ENCODE measurements at regions not wholly inside any gene's neighbourhood (a gene's known extent, or its start where the extent isn't known, plus 50 kb on each side); places are given as distances from the start of the nearest gene placed in this dataset.

DNA sequence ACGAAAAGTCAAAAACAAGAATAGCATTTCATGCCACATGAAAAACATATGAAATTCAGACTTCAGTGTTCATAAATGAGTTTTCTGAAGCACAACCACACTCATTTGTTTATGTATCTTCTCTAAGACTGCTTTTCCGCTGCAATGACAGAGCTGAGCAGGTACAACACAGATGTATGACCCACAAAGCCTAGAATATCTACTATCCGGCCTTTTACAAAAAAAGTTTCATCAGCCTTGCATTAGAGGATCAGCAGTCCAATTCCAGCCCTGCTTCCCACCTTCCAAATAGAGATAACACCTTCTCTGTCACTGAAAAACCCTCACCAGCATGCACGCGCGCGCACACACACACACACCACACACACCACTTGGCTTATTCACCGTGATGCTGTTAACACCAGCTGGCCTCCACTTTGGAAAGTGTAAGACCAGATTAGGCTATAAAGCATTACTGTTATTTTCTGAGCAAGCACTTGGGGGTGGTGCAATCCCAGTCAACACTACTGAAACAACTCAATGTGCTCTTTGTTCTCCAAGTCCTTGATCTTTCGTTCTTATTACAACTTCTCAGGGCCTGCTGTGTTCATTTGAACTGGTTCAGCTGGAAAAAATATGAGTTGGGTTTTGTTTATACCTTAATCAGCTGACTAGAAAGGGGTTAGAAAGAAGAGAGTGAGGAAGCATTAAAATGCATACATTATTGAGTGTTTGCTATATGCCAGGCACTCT is 90.0 kb downstream of the GLUL start (continued):
- TF ChIP-seq ZNF652 (CRISPR knock-in tag; IDR thresholded peaks at IDR 0.05; ENCODE audit: borderline replicate concordance, low read depth) (peak; percentile 64; the same call in 1 of the 2 replicates), ZNF792 (CRISPR knock-in tag; IDR thresholded peaks at IDR 0.05) (no peak), FOXA3 (CRISPR knock-in tag; IDR thresholded peaks at IDR 0.05) (peak; percentile 92), PCBP1 (IDR thresholded peaks at IDR 0.05; ENCODE audit: borderline replicate concordance, low read depth, low read length) (no peak), RORA (CRISPR knock-in tag; IDR thresholded peaks at IDR 0.05) (no peak), EED (CRISPR knock-in tag; IDR thresholded peaks at IDR 0.05) (no peak), ZNF737 (CRISPR knock-in tag; IDR thresholded peaks at IDR 0.05; ENCODE audit: borderline replicate concordance) (no peak), CBFB (CRISPR knock-in tag; IDR thresholded peaks at IDR 0.05) (no peak), ZNF567 (CRISPR knock-in tag; IDR thresholded peaks at IDR 0.05; ENCODE audit: borderline replicate concordance) (no peak), ZNF614 (CRISPR knock-in tag; IDR thresholded peaks at IDR 0.05; ENCODE audit: borderline replicate concordance) (no peak; the same call in none of the 2 replicates), PRMT3 (CRISPR knock-in tag; IDR thresholded peaks at IDR 0.05; ENCODE audit: borderline replicate concordance, low read depth) (no peak), ZSCAN22 (CRISPR knock-in tag; IDR thresholded peaks at IDR 0.05) (no peak), HMG20A (CRISPR knock-in tag; IDR thresholded peaks at IDR 0.05; ENCODE audit: borderline replicate concordance) (peak; percentile 81), NFIC (IDR thresholded peaks at IDR 0.05; ENCODE audit: low read length) (peak; percentile 87), STAT5B (CRISPR knock-in tag; IDR thresholded peaks at IDR 0.05) (no peak), MTA3 (CRISPR knock-in tag; IDR thresholded peaks at IDR 0.05) (no peak), ZSCAN31 (CRISPR knock-in tag; IDR thresholded peaks at IDR 0.05; ENCODE audit: low read depth) (0 out of 2 replicates have a peak, but pooled peaks have one; percentile 21), TOE1 (CRISPR knock-in tag; IDR thresholded peaks at IDR 0.05) (no peak), ZNF790 (CRISPR knock-in tag; IDR thresholded peaks at IDR 0.05; ENCODE audit: borderline replicate concordance) (no peak), RARA (CRISPR knock-in tag; IDR thresholded peaks at IDR 0.05) (peak; percentile 81), CREM (IDR thresholded peaks at IDR 0.05) (peak; percentile 84), CREM (CRISPR knock-in tag; IDR thresholded peaks at IDR 0.05) (no peak)
- TF ChIP-seq, protein P1, sequence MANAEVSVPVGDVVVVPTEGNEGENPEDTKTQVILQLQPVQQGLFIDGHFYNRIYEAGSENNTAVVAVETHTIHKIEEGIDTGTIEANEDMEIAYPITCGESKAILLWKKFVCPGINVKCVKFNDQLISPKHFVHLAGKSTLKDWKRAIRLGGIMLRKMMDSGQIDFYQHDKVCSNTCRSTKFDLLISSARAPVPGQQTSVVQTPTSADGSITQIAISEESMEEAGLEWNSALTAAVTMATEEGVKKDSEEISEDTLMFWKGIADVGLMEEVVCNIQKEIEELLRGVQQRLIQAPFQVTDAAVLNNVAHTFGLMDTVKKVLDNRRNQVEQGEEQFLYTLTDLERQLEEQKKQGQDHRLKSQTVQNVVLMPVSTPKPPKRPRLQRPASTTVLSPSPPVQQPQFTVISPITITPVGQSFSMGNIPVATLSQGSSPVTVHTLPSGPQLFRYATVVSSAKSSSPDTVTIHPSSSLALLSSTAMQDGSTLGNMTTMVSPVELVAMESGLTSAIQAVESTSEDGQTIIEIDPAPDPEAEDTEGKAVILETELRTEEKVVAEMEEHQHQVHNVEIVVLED (CRISPR knock-in tag; IDR thresholded peaks at IDR 0.05; ENCODE audit: borderline replicate concordance): peak; percentile 48; the same call in 1 of the 2 replicates
- TF ChIP-seq, protein P2, sequence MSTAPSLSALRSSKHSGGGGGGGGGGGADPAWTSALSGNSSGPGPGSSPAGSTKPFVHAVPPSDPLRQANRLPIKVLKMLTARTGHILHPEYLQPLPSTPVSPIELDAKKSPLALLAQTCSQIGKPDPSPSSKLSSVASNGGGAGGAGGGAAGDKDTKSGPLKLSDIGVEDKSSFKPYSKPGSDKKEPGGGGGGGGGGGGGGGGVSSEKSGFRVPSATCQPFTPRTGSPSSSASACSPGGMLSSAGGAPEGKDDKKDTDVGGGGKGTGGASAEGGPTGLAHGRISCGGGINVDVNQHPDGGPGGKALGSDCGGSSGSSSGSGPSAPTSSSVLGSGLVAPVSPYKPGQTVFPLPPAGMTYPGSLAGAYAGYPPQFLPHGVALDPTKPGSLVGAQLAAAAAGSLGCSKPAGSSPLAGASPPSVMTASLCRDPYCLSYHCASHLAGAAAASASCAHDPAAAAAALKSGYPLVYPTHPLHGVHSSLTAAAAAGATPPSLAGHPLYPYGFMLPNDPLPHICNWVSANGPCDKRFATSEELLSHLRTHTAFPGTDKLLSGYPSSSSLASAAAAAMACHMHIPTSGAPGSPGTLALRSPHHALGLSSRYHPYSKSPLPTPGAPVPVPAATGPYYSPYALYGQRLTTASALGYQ (CRISPR knock-in tag; IDR thresholded peaks at IDR 0.05): peak; percentile 84
- TF ChIP-seq, protein P3, sequence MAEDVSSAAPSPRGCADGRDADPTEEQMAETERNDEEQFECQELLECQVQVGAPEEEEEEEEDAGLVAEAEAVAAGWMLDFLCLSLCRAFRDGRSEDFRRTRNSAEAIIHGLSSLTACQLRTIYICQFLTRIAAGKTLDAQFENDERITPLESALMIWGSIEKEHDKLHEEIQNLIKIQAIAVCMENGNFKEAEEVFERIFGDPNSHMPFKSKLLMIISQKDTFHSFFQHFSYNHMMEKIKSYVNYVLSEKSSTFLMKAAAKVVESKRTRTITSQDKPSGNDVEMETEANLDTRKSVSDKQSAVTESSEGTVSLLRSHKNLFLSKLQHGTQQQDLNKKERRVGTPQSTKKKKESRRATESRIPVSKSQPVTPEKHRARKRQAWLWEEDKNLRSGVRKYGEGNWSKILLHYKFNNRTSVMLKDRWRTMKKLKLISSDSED (CRISPR knock-in tag; IDR thresholded peaks at IDR 0.05): no peak
- TF ChIP-seq, protein P4, sequence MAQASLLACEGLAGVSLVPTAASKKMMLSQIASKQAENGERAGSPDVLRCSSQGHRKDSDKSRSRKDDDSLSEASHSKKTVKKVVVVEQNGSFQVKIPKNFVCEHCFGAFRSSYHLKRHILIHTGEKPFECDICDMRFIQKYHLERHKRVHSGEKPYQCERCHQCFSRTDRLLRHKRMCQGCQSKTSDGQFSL (CRISPR knock-in tag; IDR thresholded peaks at IDR 0.05): 0 out of 2 replicates have a peak, but pooled peaks have one; percentile 27
- TF ChIP-seq, protein P5, sequence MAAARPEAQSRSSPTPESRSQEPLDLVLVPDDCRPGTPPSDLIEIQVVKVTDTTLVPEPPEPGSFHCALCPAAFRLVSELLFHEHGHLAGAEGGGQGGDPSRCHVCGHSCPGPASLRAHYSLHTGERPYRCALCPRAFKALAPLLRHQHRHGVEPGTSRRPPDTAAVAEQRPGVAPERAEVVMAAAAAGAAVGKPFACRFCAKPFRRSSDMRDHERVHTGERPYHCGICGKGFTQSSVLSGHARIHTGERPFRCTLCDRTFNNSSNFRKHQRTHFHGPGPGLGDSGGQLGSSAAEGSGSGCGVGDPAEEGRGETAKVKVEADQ (CRISPR knock-in tag; IDR thresholded peaks at IDR 0.05; ENCODE audit: borderline replicate concordance): peak; percentile 52; the same call in 1 of the 2 replicates
